ENCODE measurements at regions not wholly inside any gene's neighbourhood (a gene's known extent, or its start where the extent isn't known, plus 50 kb on each side); places are given as distances from the start of the nearest gene placed in this dataset.

GRCh38 chr1:79842811-79843210 lies 836.3 kb upstream of the ADGRL4 start:
- no peak for DNase-seq

GRCh38 chr1:79839882-79840281 lies 833.4 kb upstream of the ADGRL4 start:
- DNase-seq, result no peak

GRCh38 chr1:79827446-79827845 lies 820.9 kb upstream of the ADGRL4 start:
- DNase-seq, result no peak

GRCh38 chr1:79825551-79825950 lies 819.0 kb upstream of the ADGRL4 start:
- DNase-seq, result no peak

GRCh38 chr1:79822053-79822452 lies 815.5 kb upstream of the ADGRL4 start:
- no peak for DNase-seq

- DNase-seq, result no peak
Measured at GRCh38 chr1:79819140-79819539, 812.6 kb upstream of the ADGRL4 start.

- no peak for DNase-seq
Measured at GRCh38 chr1:79817031-79817560, 810.6 kb upstream of the ADGRL4 start.

GRCh38 chr1:79815115-79815514 lies 808.6 kb upstream of the ADGRL4 start:
- DNase-seq, result no peak

- no peak for DNase-seq
Measured at GRCh38 chr1:79811173-79811572, 804.6 kb upstream of the ADGRL4 start.

GRCh38 chr1:79808816-79809475 lies 802.4 kb upstream of the ADGRL4 start:
- no peak for DNase-seq

- no peak for DNase-seq
Measured at GRCh38 chr1:79807816-79808215, 801.3 kb upstream of the ADGRL4 start.

GRCh38 chr1:79797487-79797886 lies 791.0 kb upstream of the ADGRL4 start:
- DNase-seq, result no peak

GRCh38 chr1:79796434-79796833 lies 789.9 kb upstream of the ADGRL4 start:
- no peak for DNase-seq

- DNase-seq, result no peak
Measured at GRCh38 chr1:79792219-79792930, 785.8 kb upstream of the ADGRL4 start.

GRCh38 chr1:79791488-79792218 lies 785.1 kb upstream of the ADGRL4 start:
- no peak for DNase-seq

- DNase-seq, result no peak
Measured at GRCh38 chr1:79790950-79791349, 784.4 kb upstream of the ADGRL4 start.

- no peak for DNase-seq
Measured at GRCh38 chr1:79787631-79788030, 781.1 kb upstream of the ADGRL4 start.

GRCh38 chr1:79785964-79786363 lies 779.4 kb upstream of the ADGRL4 start:
- no peak for DNase-seq

- DNase-seq, result no peak
Measured at GRCh38 chr1:79785561-79785960, 779.0 kb upstream of the ADGRL4 start.

- DNase-seq, result no peak
Measured at GRCh38 chr1:79781261-79781660, 774.7 kb upstream of the ADGRL4 start.

- DNase-seq, result no peak
Measured at GRCh38 chr1:79777481-79778219, 771.1 kb upstream of the ADGRL4 start.

- DNase-seq, result no peak
Measured at GRCh38 chr1:79775402-79775801, 768.9 kb upstream of the ADGRL4 start.

- DNase-seq, result no peak
Measured at GRCh38 chr1:79773385-79773784, 766.9 kb upstream of the ADGRL4 start.

All from CD4-positive, alpha-beta T cell treated with Interleukin-1 beta for 1 hour (primary cell).